DND-41 (cell line): ENCODE measurements at regions not wholly inside any gene's neighbourhood (a gene's known extent, or its start where the extent isn't known, plus 50 kb on each side); places are given as distances from the start of the nearest gene placed in this dataset.

ENCODE experiments used
- CTCF ChIP-seq: IDR thresholded peaks from 2 replicates; pipeline ENCODE4 v1.5.1; 2012; ENCODE audit warnings: borderline replicate concordance, low read length, moderate library complexity, mild to moderate bottlenecking; ENCODE audit not compliant: poor library complexity, severe bottlenecking; ENCODE audit errors: extremely low read depth
- EZH2 ChIP-seq: IDR thresholded peaks from 3 replicates; pipeline ENCODE4 v1.6.1; 2012; ENCODE audit warnings: borderline replicate concordance, low read depth, mild to moderate bottlenecking, moderate library complexity, low read length, inconsistent platforms; ENCODE audit not compliant: severe bottlenecking

GRCh38 chr10:63722537-63722936, 201.3 kb downstream of the REEP3 start:
- TF ChIP-seq CTCF (no peak), EZH2 (no peak)
